Endothelial cell (in vitro differentiated cells): ENCODE measurements at regions not wholly inside any gene's neighbourhood (a gene's known extent, or its start where the extent isn't known, plus 50 kb on each side); places are given as distances from the start of the nearest gene placed in this dataset.

ENCODE experiments used
- DNase-seq: peaks from one replicate; pipeline ENCODE4 v3.0.0; 2021; ENCODE audit warnings: low spot score
- H3K27ac Mint-ChIP-seq: one replicate; pipeline ENCODE4 v1.8.0; 2021; ENCODE audit warnings: mixed read lengths, inconsistent platforms; ENCODE audit not compliant: unreplicated experiment
- H3K27me3 Mint-ChIP-seq: one replicate; pipeline ENCODE4 v1.8.0; 2021; ENCODE audit warnings: mild to moderate bottlenecking, moderate library complexity, mixed read lengths, inconsistent platforms; ENCODE audit not compliant: unreplicated experiment
- H3K36me3 Mint-ChIP-seq: one replicate; pipeline ENCODE4 v1.8.0; 2021; ENCODE audit warnings: mild to moderate bottlenecking, low read depth, mixed read lengths, inconsistent platforms; ENCODE audit not compliant: unreplicated experiment
- H3K4me1 Mint-ChIP-seq: one replicate; pipeline ENCODE4 v1.8.0; 2021; ENCODE audit warnings: mild to moderate bottlenecking, mixed read lengths, inconsistent platforms; ENCODE audit not compliant: unreplicated experiment
- H3K4me3 Mint-ChIP-seq: one replicate; pipeline ENCODE4 v1.8.0; 2021; ENCODE audit warnings: mild to moderate bottlenecking, mixed read lengths, inconsistent platforms; ENCODE audit not compliant: unreplicated experiment
- H3K9me3 Mint-ChIP-seq: one replicate; pipeline ENCODE4 v1.8.0; 2021; ENCODE audit warnings: mixed read lengths, inconsistent platforms; ENCODE audit not compliant: unreplicated experiment
- CTCF ChIP-seq: fragments of 200-600 bp; sonication (generic); IDR thresholded peaks from one replicate; pipeline ENCODE4 v1.5.0; 2021; ENCODE audit warnings: antibody characterized with exemption; ENCODE audit not compliant: unreplicated experiment

GRCh38 chr13:80598189-80598588 lies 257.3 kb upstream of the SPRY2 start:
- H3K36me3 Mint-ChIP-seq = no peaks in the 10 kb centered on the region
- TF ChIP-seq CTCF = no peak
- no peaks in the 10 kb centered on the region for H3K9me3 Mint-ChIP-seq
- H3K27ac Mint-ChIP-seq = no peak overlapping the region
- no peak overlapping the region for H3K4me3 Mint-ChIP-seq
- peaks cover 2% of the 10 kb centered on the region for H3K27me3 Mint-ChIP-seq
- no peak for DNase-seq
- no peaks in the 10 kb centered on the region for H3K4me1 Mint-ChIP-seq

DNA sequence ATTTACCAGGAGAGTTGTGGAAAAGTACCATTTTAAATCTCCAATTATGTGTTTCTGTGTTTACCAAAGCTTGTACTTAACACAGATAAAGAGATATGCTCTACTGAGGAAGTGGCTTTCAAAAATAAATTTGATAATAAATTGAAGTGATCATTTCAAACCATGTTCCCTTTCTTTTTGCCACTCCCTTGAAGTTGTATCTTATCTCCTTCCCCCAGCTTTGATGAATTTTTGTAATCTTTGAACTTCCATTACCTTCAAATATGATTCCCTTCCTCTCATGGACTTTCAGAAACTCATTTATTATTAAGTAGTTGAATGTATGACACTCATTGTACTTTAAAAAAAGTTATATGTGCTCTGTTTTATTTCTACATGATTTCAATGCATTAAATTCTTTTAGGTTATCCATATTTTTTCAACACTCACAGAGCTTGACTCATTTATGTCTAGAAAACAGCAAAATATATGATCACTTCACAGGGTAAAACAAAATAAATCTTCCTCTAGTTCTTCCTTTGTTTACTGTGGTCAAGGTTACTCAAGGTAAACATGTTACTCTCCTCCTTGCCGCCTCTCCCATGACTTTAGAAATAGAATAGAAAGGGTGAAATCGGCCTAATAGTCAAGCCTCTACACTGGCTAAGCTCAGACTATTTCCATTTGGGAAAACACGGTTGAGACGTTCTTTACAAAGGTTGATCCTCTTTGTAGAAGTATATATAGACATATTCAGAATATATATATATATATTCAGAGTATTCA lies 251.2 kb upstream of the SPRY2 start:
- no peak overlapping the region for H3K27ac Mint-ChIP-seq
- no peak for TF ChIP-seq CTCF
- H3K36me3 Mint-ChIP-seq = no peaks in the 10 kb centered on the region
- no peaks in the 10 kb centered on the region for H3K9me3 Mint-ChIP-seq
- H3K4me1 Mint-ChIP-seq = no peaks in the 10 kb centered on the region
- H3K4me3 Mint-ChIP-seq = no peak overlapping the region
- no peak for DNase-seq
- H3K27me3 Mint-ChIP-seq = no peaks in the 10 kb centered on the region

- Mint-ChIP-seq H3K27me3 (no peaks in the 10 kb centered on the region), H3K9me3 (no peaks in the 10 kb centered on the region), H3K4me3 (no peak overlapping the region), H3K36me3 (no peaks in the 10 kb centered on the region), H3K27ac (no peak overlapping the region), H3K4me1 (no peaks in the 10 kb centered on the region)
- no peak for DNase-seq
- no peak for TF ChIP-seq CTCF
These were observed 249.6 kb upstream of the SPRY2 start for GRCh38 chr13:80590551-80590950.

DNA sequence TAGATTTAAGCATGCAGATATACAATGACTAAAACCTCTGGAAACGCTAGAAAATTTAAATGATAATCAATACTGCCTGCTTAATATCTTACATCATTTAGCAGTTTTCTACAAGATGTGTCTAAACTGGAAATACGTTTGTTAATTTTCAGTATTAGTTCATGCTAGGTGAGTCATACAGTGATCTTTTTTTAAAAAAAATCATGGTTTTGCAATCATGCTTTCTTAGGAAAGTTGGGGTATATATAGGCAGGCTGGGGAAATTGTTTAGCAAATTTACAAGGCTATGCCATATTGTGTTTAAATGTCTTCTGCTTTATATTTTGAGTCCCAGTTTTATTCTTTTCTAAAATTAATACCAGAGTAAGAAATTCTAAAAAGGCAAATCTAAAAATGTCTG lies 245.4 kb upstream of the SPRY2 start:
- no peak for TF ChIP-seq CTCF
- no peaks in the 10 kb centered on the region for H3K36me3 Mint-ChIP-seq
- no peak overlapping the region for H3K27ac Mint-ChIP-seq
- no peaks in the 10 kb centered on the region for H3K4me1 Mint-ChIP-seq
- DNase-seq = no peak
- no peaks in the 10 kb centered on the region for H3K9me3 Mint-ChIP-seq
- H3K4me3 Mint-ChIP-seq = no peak overlapping the region
- no peaks in the 10 kb centered on the region for H3K27me3 Mint-ChIP-seq

GRCh38 chr13:80585531-80585930 lies 244.6 kb upstream of the SPRY2 start:
- Mint-ChIP-seq H3K9me3 (no peaks in the 10 kb centered on the region), H3K36me3 (no peaks in the 10 kb centered on the region), H3K4me3 (no peak overlapping the region), H3K4me1 (no peaks in the 10 kb centered on the region), H3K27ac (no peak overlapping the region), H3K27me3 (no peaks in the 10 kb centered on the region)
- no peak for DNase-seq
- no peak for TF ChIP-seq CTCF
